H9 (cell line): ENCODE measurements at regions not wholly inside any gene's neighbourhood (a gene's known extent, or its start where the extent isn't known, plus 50 kb on each side); places are given as distances from the start of the nearest gene placed in this dataset.

ENCODE experiments used
- DNase-seq: peaks from one replicate; pipeline ENCODE4 v3.0.0-alpha.2; 2017
- H2AFZ ChIP-seq: one replicate; pipeline ENCODE4 v1.6.1; 2013; ENCODE audit warnings: mild to moderate bottlenecking, low read length, control low read depth, moderate library complexity
- H2AK5ac ChIP-seq: 2 replicates; pipeline ENCODE4 v1.6.1; 2013; ENCODE audit warnings: low read length, control low read depth, mixed read lengths; ENCODE audit not compliant: insufficient read length
- H2BK120ac ChIP-seq: one replicate; pipeline ENCODE4 v1.6.1; 2013; ENCODE audit warnings: low read depth, mild to moderate bottlenecking, low read length, control low read depth, inconsistent platforms; ENCODE audit not compliant: poor library complexity, severe bottlenecking
- H2BK12ac ChIP-seq: 2 replicates; pipeline ENCODE4 v1.6.1; 2013; ENCODE audit warnings: low read length, control low read depth, mixed read lengths, low read depth; ENCODE audit not compliant: insufficient read length
- H2BK15ac ChIP-seq: 2 replicates; pipeline ENCODE4 v1.6.1; 2013; ENCODE audit warnings: low read depth, low read length, control low read depth
- H2BK20ac ChIP-seq: one replicate; pipeline ENCODE4 v1.6.1; 2013; ENCODE audit warnings: low read depth, mild to moderate bottlenecking, low read length, control low read depth, inconsistent platforms; ENCODE audit not compliant: poor library complexity, severe bottlenecking
- H2BK5ac ChIP-seq: 2 replicates; pipeline ENCODE4 v1.6.1; 2013; ENCODE audit warnings: low read length, control low read depth, mixed read lengths; ENCODE audit not compliant: insufficient read length
- H3K14ac ChIP-seq: 2 replicates; pipeline ENCODE4 v1.6.1; 2013; ENCODE audit warnings: low read length, control low read depth; ENCODE audit not compliant: insufficient read depth
- H3K18ac ChIP-seq: 2 replicates; pipeline ENCODE4 v1.6.1; 2013; ENCODE audit warnings: low read depth, mild to moderate bottlenecking, mixed read lengths, low read length, control low read depth; ENCODE audit not compliant: insufficient read length
- H3K23ac ChIP-seq: 2 replicates; pipeline ENCODE4 v1.6.1; 2013; ENCODE audit warnings: low read length, control low read depth, mixed read lengths, low read depth; ENCODE audit not compliant: insufficient read length
- H3K23me2 ChIP-seq: 2 replicates; pipeline ENCODE4 v1.6.1; 2013; ENCODE audit warnings: low read depth, mild to moderate bottlenecking, mixed read lengths, low read length, control low read depth; ENCODE audit not compliant: insufficient read length, poor library complexity, severe bottlenecking
- H3K27ac ChIP-seq: 2 replicates; pipeline ENCODE4 v1.5.1; 2013; ENCODE audit warnings: low read length, control low read depth, mixed read lengths, low read depth; ENCODE audit not compliant: insufficient read length
- H3K27me3 ChIP-seq: 2 replicates; pipeline ENCODE4 v1.6.1; 2013; ENCODE audit warnings: low read length, control low read depth, inconsistent platforms; ENCODE audit not compliant: insufficient read depth
- H3K4ac ChIP-seq: 2 replicates; pipeline ENCODE4 v1.6.1; 2013; ENCODE audit warnings: low read depth, mild to moderate bottlenecking, control low read depth, inconsistent platforms, low read length, moderate library complexity
- H3K4me1 ChIP-seq: 2 replicates; pipeline ENCODE4 v1.6.1; 2013; ENCODE audit warnings: low read length, control low read depth, inconsistent platforms; ENCODE audit not compliant: insufficient read depth
- H3K4me2 ChIP-seq: 2 replicates; pipeline ENCODE4 v1.6.1; 2013; ENCODE audit warnings: low read length, control low read depth, mixed read lengths; ENCODE audit not compliant: insufficient read length, insufficient read depth
- H3K56ac ChIP-seq: 2 replicates; pipeline ENCODE4 v1.6.1; 2013; ENCODE audit warnings: low read depth, mild to moderate bottlenecking, mixed read lengths, low read length, control low read depth; ENCODE audit not compliant: insufficient read length
- H3K79me1 ChIP-seq: 2 replicates; pipeline ENCODE4 v1.6.1; 2013; ENCODE audit warnings: low read depth, mild to moderate bottlenecking, moderate library complexity, low read length, control low read depth, inconsistent platforms; ENCODE audit not compliant: insufficient read depth, poor library complexity, severe bottlenecking
- H3K79me2 ChIP-seq: 2 replicates; pipeline ENCODE4 v1.6.1; 2013; ENCODE audit warnings: low read length, control low read depth, inconsistent platforms; ENCODE audit not compliant: insufficient read depth
- H3K9ac ChIP-seq: 2 replicates; pipeline ENCODE4 v1.6.1; 2013; ENCODE audit warnings: low read length, control low read depth, mixed read lengths; ENCODE audit not compliant: insufficient read length; ENCODE audit errors: extremely low read depth
- H3K9me3 ChIP-seq: one replicate; pipeline ENCODE4 v1.6.1; 2013; ENCODE audit warnings: low read depth, low read length, inconsistent platforms; ENCODE audit not compliant: control insufficient read depth
- H3T11ph ChIP-seq: one replicate; pipeline ENCODE4 v1.6.1; 2013; ENCODE audit warnings: mild to moderate bottlenecking, low read length, control low read depth, inconsistent platforms
- H4K20me1 ChIP-seq: one replicate; pipeline ENCODE4 v1.6.1; 2013; ENCODE audit not compliant: control insufficient read depth, insufficient read length, insufficient read depth
- H4K5ac ChIP-seq: 2 replicates; pipeline ENCODE4 v1.6.1; 2013; ENCODE audit warnings: low read depth, mild to moderate bottlenecking, mixed read lengths, low read length, control low read depth; ENCODE audit not compliant: insufficient read length
- H4K8ac ChIP-seq: replicated peaks from 2 replicates; pipeline ENCODE4 v1.6.1; 2013; ENCODE audit warnings: low read length, control low read depth, mixed read lengths, low read depth; ENCODE audit not compliant: insufficient read length
- H4K91ac ChIP-seq: 2 replicates; pipeline ENCODE4 v1.6.1; 2013; ENCODE audit warnings: low read depth, mild to moderate bottlenecking, moderate library complexity, mixed read lengths, low read length, control low read depth; ENCODE audit not compliant: insufficient read length
- H3K27ac Mint-ChIP-seq, 3 experiments: 2 replicates in 2 of 3; 3 replicates in 1 of 3; pipeline ENCODE4 v1.8.0; 2020 to 2021; ENCODE audit warnings: mixed read lengths in 3 of 3, mild to moderate bottlenecking in 1 of 3, moderate library complexity in 1 of 3
- H3K27me3 Mint-ChIP-seq: 2 replicates; pipeline ENCODE4 v1.8.0; 2021; ENCODE audit warnings: low read depth, mild to moderate bottlenecking, moderate library complexity, mixed read lengths
- H3K36me3 Mint-ChIP-seq, 3 experiments: 2 replicates in 2 of 3; 3 replicates in 1 of 3; pipeline ENCODE4 v1.8.0; 2020 to 2021; ENCODE audit warnings: low read depth in 3 of 3, mixed read lengths in 3 of 3; ENCODE audit not compliant: insufficient read depth in 1 of 3
- H3K4me1 Mint-ChIP-seq, 2 experiments: 2 replicates each; pipeline ENCODE4 v1.8.0; 2020; ENCODE audit warnings: mixed read lengths in 2 of 2
- H3K4me3 Mint-ChIP-seq, 2 experiments: 2 replicates in 1 of 2; 3 replicates in 1 of 2; pipeline ENCODE4 v1.8.0; 2020 to 2021; ENCODE audit warnings: mild to moderate bottlenecking in 2 of 2, mixed read lengths in 2 of 2, moderate library complexity in 1 of 2
- H3K9me3 Mint-ChIP-seq, 2 experiments: 2 replicates in 1 of 2; 3 replicates in 1 of 2; pipeline ENCODE4 v1.8.0; 2020; ENCODE audit warnings: mild to moderate bottlenecking in 2 of 2, mixed read lengths in 2 of 2, moderate library complexity in 1 of 2
- WGBS: extraction: QIAGEN DNeasy Blood & Tissue Kit; methylation state at CpG from one replicate; pipeline ENCODE4 v1.1.7; 2013; ENCODE audit warnings: missing lambda C conversion rate, low lambda C conversion rate, mixed read lengths; ENCODE audit not compliant: insufficient read length; ENCODE audit errors: extremely low coverage; 5-methylcytosine and 5-hydroxymethylcytosine counted together
- TF ChIP-seq, protein P1 (sequence below): fragments of 200-600 bp; sonication (generic); conservative IDR thresholded peaks from 3 replicates; pipeline ENCODE4 v1.8.0; 2021; ENCODE audit warnings: antibody characterized with exemption, mild to moderate bottlenecking

DNA sequence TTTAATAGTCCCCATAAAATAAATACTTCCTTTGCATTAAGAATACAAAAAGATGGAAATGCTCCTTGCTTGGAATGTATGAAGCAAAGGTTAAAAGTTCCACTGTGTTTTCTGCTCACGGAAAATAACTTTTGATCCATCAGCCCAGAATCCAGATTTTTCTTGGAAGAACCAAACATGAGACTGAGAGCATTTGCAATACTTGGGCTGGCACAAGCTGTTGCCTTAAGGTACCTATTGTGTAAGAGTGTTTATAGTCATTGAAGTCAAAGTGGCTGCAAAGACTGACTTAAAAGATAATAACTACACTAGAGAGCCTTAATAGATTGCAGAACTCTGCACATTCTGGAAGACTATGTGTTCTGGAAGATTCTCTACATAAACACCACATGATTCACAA is 281.4 kb downstream of the RAB28 start:
- no peak for DNase-seq
- Histone ChIP-seq H2BK15ac (no peak overlapping the region), H3K4me1 (no peaks in the 10 kb centered on the region), H3K79me1 (no peaks in the 10 kb centered on the region), H2BK12ac (no peak overlapping the region), H3K9me3 (no peaks in the 10 kb centered on the region), H3K56ac (no peak overlapping the region), H4K20me1 (no peaks in the 10 kb centered on the region), H2BK120ac (no peak overlapping the region), H3K23ac (no peak overlapping the region), H3K4me2 (no peak overlapping the region), H3K9ac (no peak overlapping the region), H3K27ac (no peak overlapping the region), H4K8ac (no peak overlapping the region), H2BK20ac (no peak overlapping the region), H4K5ac (no peak overlapping the region), H2AFZ (no peak overlapping the region), H2AK5ac (no peak overlapping the region), H2BK5ac (no peak overlapping the region), H3K79me2 (no peaks in the 10 kb centered on the region), H4K91ac (no peak overlapping the region), H3K18ac (no peak overlapping the region), H3K23me2 (no peaks in the 10 kb centered on the region), H3K4ac (no peak overlapping the region), H3K27me3 (no peaks in the 10 kb centered on the region), H3K14ac (no peak overlapping the region), H3T11ph (no peak overlapping the region)
- H3K27ac Mint-ChIP-seq, result no peak overlapping the region
- TF ChIP-seq, protein P1, sequence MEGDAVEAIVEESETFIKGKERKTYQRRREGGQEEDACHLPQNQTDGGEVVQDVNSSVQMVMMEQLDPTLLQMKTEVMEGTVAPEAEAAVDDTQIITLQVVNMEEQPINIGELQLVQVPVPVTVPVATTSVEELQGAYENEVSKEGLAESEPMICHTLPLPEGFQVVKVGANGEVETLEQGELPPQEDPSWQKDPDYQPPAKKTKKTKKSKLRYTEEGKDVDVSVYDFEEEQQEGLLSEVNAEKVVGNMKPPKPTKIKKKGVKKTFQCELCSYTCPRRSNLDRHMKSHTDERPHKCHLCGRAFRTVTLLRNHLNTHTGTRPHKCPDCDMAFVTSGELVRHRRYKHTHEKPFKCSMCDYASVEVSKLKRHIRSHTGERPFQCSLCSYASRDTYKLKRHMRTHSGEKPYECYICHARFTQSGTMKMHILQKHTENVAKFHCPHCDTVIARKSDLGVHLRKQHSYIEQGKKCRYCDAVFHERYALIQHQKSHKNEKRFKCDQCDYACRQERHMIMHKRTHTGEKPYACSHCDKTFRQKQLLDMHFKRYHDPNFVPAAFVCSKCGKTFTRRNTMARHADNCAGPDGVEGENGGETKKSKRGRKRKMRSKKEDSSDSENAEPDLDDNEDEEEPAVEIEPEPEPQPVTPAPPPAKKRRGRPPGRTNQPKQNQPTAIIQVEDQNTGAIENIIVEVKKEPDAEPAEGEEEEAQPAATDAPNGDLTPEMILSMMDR, result no peak
- WGBS, result no CpG with 5 or more reads among the region's 1 CpG
- no peaks in the 10 kb centered on the region for H3K9me3 Mint-ChIP-seq
- H3K4me3 Mint-ChIP-seq, result no peak overlapping the region
- H3K36me3 Mint-ChIP-seq, result no peaks in the 10 kb centered on the region
- no peaks in the 10 kb centered on the region for H3K4me1 Mint-ChIP-seq
- no peaks in the 10 kb centered on the region for H3K27me3 Mint-ChIP-seq
